SU-DHL-6 (cell line): ENCODE measurements at regions not wholly inside any gene's neighbourhood (a gene's known extent, or its start where the extent isn't known, plus 50 kb on each side); places are given as distances from the start of the nearest gene placed in this dataset.

Experiments
- CTCF ChIP-seq: fragments of 200-600 bp; sonication (generic); IDR thresholded peaks from one replicate; pipeline ENCODE4 v1.5.1; 2017; ENCODE audit warnings: antibody characterized with exemption, mild to moderate bottlenecking, low read length, moderate library complexity; ENCODE audit not compliant: insufficient read depth, poor library complexity, severe bottlenecking
- EZH2phosphoT487 ChIP-seq: fragments of 200-600 bp; sonication (generic), shearing (Covaris generic); conservative IDR thresholded peaks from 2 replicates; pipeline ENCODE4 v1.6.1; 2018; ENCODE audit warnings: mild to moderate bottlenecking, antibody characterized with exemption, low read length, moderate library complexity, mixed read lengths

- TF ChIP-seq CTCF (no peak), EZH2phosphoT487 (no peak)
Observed at GRCh38 chr2:223285370-223286265, 233.6 kb downstream of the KCNE4 start.
